IMR-90 (cell line): ENCODE measurements at regions not wholly inside any gene's neighbourhood (a gene's known extent, or its start where the extent isn't known, plus 50 kb on each side); places are given as distances from the start of the nearest gene placed in this dataset.

Source experiments
- BHLHE40 ChIP-seq: fragments of 150-350 bp; IDR thresholded peaks from 2 replicates; pipeline ENCODE4 v1.6.1; 2016; ENCODE audit warnings: mild to moderate bottlenecking, low read depth, low read length
- CEBPB ChIP-seq: IDR thresholded peaks from 2 replicates; pipeline ENCODE4 v1.6.1; 2012; ENCODE audit warnings: low read depth, low read length, improper control_type of control experiment
- CTCF ChIP-seq: conservative IDR thresholded peaks from 2 replicates; pipeline ENCODE4 v1.5.1; 2012; ENCODE audit warnings: mild to moderate bottlenecking, low read depth, low read length, improper control_type of control experiment
- ELK1 ChIP-seq: fragments of 150-350 bp; IDR thresholded peaks from 2 replicates; pipeline ENCODE4 v1.6.1; 2016; ENCODE audit warnings: low read depth, mild to moderate bottlenecking, low read length, moderate library complexity, borderline replicate concordance
- FOS ChIP-seq: fragments of 150-350 bp; IDR thresholded peaks from 2 replicates; pipeline ENCODE4 v1.6.1; 2016; ENCODE audit warnings: low read depth, low read length
- MAFK ChIP-seq: IDR thresholded peaks from 2 replicates; pipeline ENCODE4 v1.6.1; 2012; ENCODE audit warnings: low read depth, low read length, improper control_type of control experiment
- MAZ ChIP-seq: IDR thresholded peaks from 2 replicates; pipeline ENCODE4 v1.6.1; 2012; ENCODE audit warnings: low read depth, mild to moderate bottlenecking, low read length, improper control_type of control experiment, moderate library complexity, borderline replicate concordance
- MXI1 ChIP-seq: IDR thresholded peaks from 2 replicates; pipeline ENCODE4 v1.6.1; 2012; ENCODE audit warnings: low read depth, mild to moderate bottlenecking, low read length, moderate library complexity, borderline replicate concordance
- POLR2A ChIP-seq: IDR thresholded peaks from 2 replicates; pipeline ENCODE4 v1.6.1; 2012; ENCODE audit warnings: mild to moderate bottlenecking, low read depth, low read length
- RAD21 ChIP-seq: IDR thresholded peaks from 2 replicates; pipeline ENCODE4 v1.6.1; 2012; ENCODE audit warnings: low read length, improper control_type of control experiment
- RCOR1 ChIP-seq: IDR thresholded peaks from 2 replicates; pipeline ENCODE4 v1.6.1; 2012; ENCODE audit warnings: mild to moderate bottlenecking, low read length, improper control_type of control experiment; ENCODE audit not compliant: insufficient replicate concordance
- RFX5 ChIP-seq: IDR thresholded peaks from 2 replicates; pipeline ENCODE4 v1.8.0; 2012; ENCODE audit warnings: low read depth, mild to moderate bottlenecking, low read length, moderate library complexity
- SMC3 ChIP-seq: fragments of 150-350 bp; IDR thresholded peaks from 2 replicates; pipeline ENCODE4 v1.6.1; 2016; ENCODE audit warnings: low read depth, mild to moderate bottlenecking, antibody characterized with exemption, low read length, moderate library complexity
- USF2 ChIP-seq: fragments of 150-350 bp; IDR thresholded peaks from 2 replicates; pipeline ENCODE4 v1.6.1; 2017; ENCODE audit warnings: mild to moderate bottlenecking, antibody characterized with exemption, low read length, low read depth

GRCh38 chr6:56796196-56796532 lies 153.5 kb upstream of the DST start:
- TF ChIP-seq POLR2A (no peak), CTCF (no peak), RFX5 (no peak), BHLHE40 (no peak), MAZ (no peak), ELK1 (no peak), USF2 (no peak), SMC3 (no peak), FOS (peak; percentile 38; the same call in 1 of the 2 replicates), RAD21 (no peak), MAFK (no peak), MXI1 (no peak), CEBPB (no peak), RCOR1 (no peak)
